ENCODE measurements at regions not wholly inside any gene's neighbourhood (a gene's known extent, or its start where the extent isn't known, plus 50 kb on each side); places are given as distances from the start of the nearest gene placed in this dataset.
"Not testable (repeated sequence)": the region's sequence is repeated elsewhere in the genome, so short reads cannot be mapped to it uniquely, and the experiment has no call there.

- Histone ChIP-seq H3K27me3 (no peaks in the 10 kb centered on the region), H3K9me3 (no peaks in the 10 kb centered on the region), H3K27ac (no peak overlapping the region), H3K4me1 (no peaks in the 10 kb centered on the region), H3K4me3 (no peak overlapping the region), H3K36me3 (no peaks in the 10 kb centered on the region)
- DNase-seq: no peak
- intact Hi-C loops (cut with DNase I; ENCODE audit: low total_unique reads): no loop called here
- TF ChIP-seq CTCF (IDR thresholded peaks at IDR 0.05) (no peak), POLR2A (IDR thresholded peaks at IDR 0.05) (no peak)
These were observed 100.3 kb upstream of the BARHL2 start for GRCh38 chr1:90817399-90817798.

GRCh38 chr1:90812237-90812636 is 95.1 kb upstream of the BARHL2 start:
- H3K4me3 ChIP-seq; DNase-seq; H3K4me1 ChIP-seq; H3K36me3 ChIP-seq; intact Hi-C loops (cut with DNase I; ENCODE audit: low total_unique reads); H3K27me3 ChIP-seq; H3K9me3 ChIP-seq; H3K27ac ChIP-seq: not testable (repeated sequence)

GRCh38 chr1:90811444-90811950 is 94.4 kb upstream of the BARHL2 start:
- DNase-seq; intact Hi-C loops (cut with DNase I; ENCODE audit: low total_unique reads); H3K36me3 ChIP-seq; H3K4me1 ChIP-seq; H3K9me3 ChIP-seq; H3K27me3 ChIP-seq; H3K27ac ChIP-seq; H3K4me3 ChIP-seq: not testable (repeated sequence)

GRCh38 chr1:90810681-90811080 is 93.6 kb upstream of the BARHL2 start:
- no peak for DNase-seq
- Histone ChIP-seq H3K27me3 (no peaks in the 10 kb centered on the region), H3K4me3 (no peak overlapping the region), H3K27ac (no peak overlapping the region), H3K4me1 (no peaks in the 10 kb centered on the region), H3K36me3 (no peaks in the 10 kb centered on the region), H3K9me3 (no peaks in the 10 kb centered on the region)
- intact Hi-C loops (cut with DNase I; ENCODE audit: low total_unique reads): no loop called here
- no peak for TF ChIP-seq CTCF (IDR thresholded peaks at IDR 0.05)

GRCh38 chr1:90809996-90810395 is 92.9 kb upstream of the BARHL2 start:
- Histone ChIP-seq H3K27me3 (no peaks in the 10 kb centered on the region), H3K36me3 (no peaks in the 10 kb centered on the region), H3K4me1 (no peaks in the 10 kb centered on the region), H3K4me3 (no peak overlapping the region), H3K27ac (no peak overlapping the region), H3K9me3 (no peaks in the 10 kb centered on the region)
- no peak for DNase-seq
- intact Hi-C loops (cut with DNase I; ENCODE audit: low total_unique reads): no loop called here
- no peak for TF ChIP-seq POLR2A (IDR thresholded peaks at IDR 0.05)
- TF ChIP-seq CTCF (IDR thresholded peaks at IDR 0.05): no peak

GRCh38 chr1:90809093-90809492 is 92.0 kb upstream of the BARHL2 start:
- no peaks in the 10 kb centered on the region for H3K9me3 ChIP-seq
- no peak overlapping the region for H3K27ac ChIP-seq
- intact Hi-C loops (cut with DNase I; ENCODE audit: low total_unique reads): no loop called here
- no peak for DNase-seq
- no peaks in the 10 kb centered on the region for H3K27me3 ChIP-seq
- TF ChIP-seq POLR2A (IDR thresholded peaks at IDR 0.05) (no peak), CTCF (IDR thresholded peaks at IDR 0.05) (no peak)
- no peak overlapping the region for H3K4me3 ChIP-seq
- H3K36me3 ChIP-seq: no peaks in the 10 kb centered on the region
- no peaks in the 10 kb centered on the region for H3K4me1 ChIP-seq

Measured in uterus (tissue), 3 donors.